Forelimb muscle (tissue), 1 donor: ENCODE measurements at regions not wholly inside any gene's neighbourhood (a gene's known extent, or its start where the extent isn't known, plus 50 kb on each side); places are given as distances from the start of the nearest gene placed in this dataset.
A peak's percentile ranks its signal among the peaks of the same experiment; 100 is the strongest.
"Not testable (repeated sequence)": the region's sequence is repeated elsewhere in the genome, so short reads cannot be mapped to it uniquely, and the experiment has no call there.

ENCODE experiments used
- DNase-seq: peaks from one replicate; pipeline ENCODE4 v3.0.0-alpha.2; 2013; ENCODE audit warnings: low read depth

DNA sequence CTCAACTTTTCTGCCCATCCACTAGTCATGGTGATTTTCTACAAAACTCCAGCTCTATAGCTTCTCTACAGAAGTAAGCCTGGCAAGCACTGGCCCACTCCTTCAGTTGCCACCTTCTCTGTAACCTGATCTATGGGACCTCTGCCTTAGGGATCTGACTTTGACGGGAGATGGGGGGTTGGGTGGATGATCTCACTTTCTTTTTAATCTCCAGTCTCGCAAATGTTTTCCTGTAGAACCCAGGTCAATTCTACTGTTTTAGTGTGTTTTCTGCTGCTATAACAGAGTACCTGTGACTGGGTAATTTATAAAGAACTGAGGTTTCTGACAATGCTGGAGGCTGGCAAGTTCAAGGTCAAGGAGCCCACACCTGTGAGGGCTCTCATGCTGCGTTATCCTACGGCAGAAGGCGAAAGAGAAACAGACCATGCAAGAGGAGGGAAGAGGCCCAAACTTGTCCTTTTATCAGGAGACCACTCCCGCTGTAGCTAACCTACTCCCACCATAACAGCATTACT lies 189.9 kb upstream of the THRB start:
- DNase-seq: no peak

DNA sequence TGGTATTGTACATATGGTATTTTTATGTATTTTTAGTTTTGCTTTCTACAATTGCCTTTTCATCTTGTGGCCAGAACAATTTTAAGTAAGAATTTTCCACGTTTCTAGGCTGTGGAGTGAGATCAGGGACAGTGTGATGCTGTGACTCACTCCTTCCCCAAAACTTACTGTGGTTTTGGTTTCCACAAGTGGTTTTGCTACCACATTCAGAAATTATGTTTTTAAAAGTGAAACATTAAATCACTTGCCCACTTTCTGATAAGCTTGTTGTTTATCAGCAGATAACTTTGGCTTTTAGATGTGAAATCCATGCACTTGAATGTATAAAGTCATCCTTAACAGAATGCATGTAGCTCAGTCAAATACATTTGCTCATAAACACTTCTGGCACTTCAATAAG lies 192.2 kb upstream of the THRB start:
- DNase-seq: no peak

GRCh38 chr3:24687671-24688070 lies 193.0 kb upstream of the THRB start:
- no peak for DNase-seq

- DNase-seq: no peak
Measured at GRCh38 chr3:24688446-24689148, 193.9 kb upstream of the THRB start.

DNA sequence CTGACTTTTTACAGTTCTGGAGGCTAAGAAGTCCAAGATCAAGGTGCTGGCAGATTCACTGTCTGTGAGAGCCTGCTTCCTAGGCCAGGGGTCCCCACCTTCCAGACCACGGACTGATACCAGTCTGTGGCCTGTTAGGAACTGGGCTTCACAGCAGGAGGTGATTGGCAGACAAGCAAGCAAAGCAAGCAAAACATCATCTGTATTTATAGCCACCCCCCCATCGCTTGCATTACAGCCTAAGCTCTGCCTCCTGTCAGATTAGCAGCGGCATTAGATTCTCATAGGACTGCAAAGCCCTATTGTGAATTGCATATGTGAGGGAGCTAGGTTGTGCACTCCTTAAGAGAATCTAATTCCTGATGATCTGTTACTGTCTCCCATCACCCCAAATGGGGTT lies 194.7 kb upstream of the THRB start:
- no peak for DNase-seq

GRCh38 chr3:24690777-24691176 lies 196.1 kb upstream of the THRB start:
- no peak for DNase-seq

- DNase-seq: not testable (repeated sequence)
Measured at GRCh38 chr3:24699078-24699477, 204.4 kb upstream of the THRB start.

DNA sequence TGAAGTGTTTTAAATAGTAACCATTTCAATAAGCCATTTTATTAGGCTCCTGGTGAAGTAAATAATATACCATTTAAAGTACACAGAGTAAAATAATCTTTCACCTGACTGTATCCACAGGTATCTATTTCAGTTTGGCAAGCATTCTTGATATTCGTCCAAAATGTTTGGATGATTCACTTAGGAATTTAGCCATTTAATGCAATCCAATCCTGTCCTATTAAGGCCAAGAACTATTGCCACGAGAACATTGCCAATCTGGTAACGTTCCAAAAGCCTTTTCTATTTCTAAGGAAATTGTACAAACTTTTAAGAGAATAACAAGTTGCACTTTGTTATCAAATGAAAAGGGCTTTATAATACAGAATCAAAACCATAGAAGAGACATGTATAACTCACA lies 209.8 kb upstream of the THRB start:
- no peak for DNase-seq

DNA sequence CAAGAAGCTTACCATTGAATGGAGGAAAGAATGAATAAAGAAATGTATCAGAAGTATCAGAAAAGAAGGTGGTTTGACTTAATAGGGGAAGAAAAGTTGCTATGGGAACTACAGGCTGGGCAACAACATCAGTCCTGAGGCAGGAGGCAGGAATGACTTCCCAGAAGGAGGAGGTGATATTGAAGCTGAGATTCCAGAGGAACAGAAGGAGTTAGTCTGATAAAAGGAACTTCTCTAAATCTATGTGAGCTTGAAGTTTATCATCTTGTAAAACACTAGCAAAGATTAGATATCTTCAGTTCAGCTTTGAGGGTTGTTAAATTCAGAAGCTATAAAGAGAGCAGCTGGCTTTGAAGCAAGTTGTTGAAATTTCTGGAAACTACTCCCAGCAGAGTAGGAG lies 213.3 kb upstream of the THRB start:
- DNase-seq: no peak

DNA sequence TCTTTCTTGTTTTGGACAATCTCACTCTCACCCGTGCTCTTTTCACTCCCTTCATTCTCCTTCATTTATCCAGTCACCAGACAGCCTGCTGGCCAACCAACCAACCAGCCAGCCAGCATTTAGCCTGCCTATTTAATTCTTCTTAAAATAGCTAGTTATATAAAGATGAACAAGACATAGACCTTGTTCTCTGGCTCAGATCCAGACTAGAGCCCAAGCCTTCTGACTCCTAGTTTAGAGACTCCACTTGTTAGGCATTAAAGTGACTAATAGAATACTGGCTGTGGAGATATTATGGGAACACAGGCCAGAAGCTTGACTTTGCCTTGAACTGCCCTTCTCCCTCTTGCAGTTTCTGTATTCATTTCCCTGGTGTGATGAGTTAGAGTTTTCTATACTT lies 215.3 kb upstream of the THRB start:
- no peak for DNase-seq

DNA sequence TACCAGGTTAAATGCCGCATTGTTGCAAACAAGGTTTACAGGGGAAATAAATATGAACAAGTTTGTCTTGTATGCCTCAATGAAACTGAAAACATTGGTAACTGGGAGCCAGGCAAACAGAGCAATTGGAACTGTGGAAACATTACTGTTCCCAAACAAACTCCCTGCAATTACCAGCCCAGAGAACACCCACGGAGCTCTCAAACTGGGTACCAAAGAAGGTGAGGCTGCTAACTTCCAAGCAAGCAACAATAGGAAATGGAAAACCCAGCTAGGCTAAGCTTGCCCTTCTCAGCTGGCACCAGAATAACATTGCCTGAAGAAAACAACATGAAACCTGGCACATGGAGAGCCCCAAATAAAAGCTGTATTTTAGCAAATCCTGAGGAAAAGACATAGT lies 218.9 kb upstream of the THRB start:
- DNase-seq: no peak

GRCh38 chr3:24714436-24714835 lies 219.8 kb upstream of the THRB start:
- DNase-seq: no peak

- no peak for DNase-seq
Measured at GRCh38 chr3:24715171-24715792, 220.6 kb upstream of the THRB start.

GRCh38 chr3:24722087-24722486 lies 227.4 kb upstream of the THRB start:
- no peak for DNase-seq

DNA sequence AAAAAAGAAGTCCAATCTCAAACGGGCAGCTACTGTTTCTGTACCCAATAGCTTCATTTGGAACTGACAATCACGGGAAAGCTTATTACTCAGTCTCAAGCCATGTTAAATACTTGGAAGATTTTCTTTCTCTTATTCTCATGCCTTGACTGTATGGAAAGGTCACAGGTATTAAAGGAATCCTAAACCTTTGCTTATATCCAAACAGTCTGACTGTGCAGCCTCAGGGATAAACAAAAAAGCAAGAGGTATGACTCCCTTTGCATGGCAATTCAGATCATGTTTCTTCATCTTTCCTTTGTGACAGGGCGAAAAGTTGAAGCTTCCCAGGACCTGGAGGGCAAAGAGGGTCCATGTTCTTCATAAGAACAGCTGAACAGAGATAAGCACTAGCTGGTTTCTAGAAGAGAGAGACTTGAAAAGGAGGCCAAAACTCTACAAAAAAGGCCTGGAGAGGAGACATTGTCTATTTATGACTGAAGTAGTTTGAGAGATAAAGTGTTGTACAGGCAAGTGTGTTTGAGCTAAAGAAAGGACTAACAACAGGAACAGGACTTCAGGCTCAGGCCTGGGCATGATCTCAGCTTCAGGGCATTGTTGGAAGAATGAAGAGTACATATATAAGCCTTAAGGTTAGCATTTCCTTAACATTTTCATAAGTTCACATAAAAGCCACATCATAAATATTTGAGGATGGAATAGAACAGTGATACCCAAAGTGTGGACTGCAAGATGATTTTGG lies 231.0 kb upstream of the THRB start:
- no peak for DNase-seq

GRCh38 chr3:24726423-24726822 lies 231.8 kb upstream of the THRB start:
- DNase-seq: no peak

DNA sequence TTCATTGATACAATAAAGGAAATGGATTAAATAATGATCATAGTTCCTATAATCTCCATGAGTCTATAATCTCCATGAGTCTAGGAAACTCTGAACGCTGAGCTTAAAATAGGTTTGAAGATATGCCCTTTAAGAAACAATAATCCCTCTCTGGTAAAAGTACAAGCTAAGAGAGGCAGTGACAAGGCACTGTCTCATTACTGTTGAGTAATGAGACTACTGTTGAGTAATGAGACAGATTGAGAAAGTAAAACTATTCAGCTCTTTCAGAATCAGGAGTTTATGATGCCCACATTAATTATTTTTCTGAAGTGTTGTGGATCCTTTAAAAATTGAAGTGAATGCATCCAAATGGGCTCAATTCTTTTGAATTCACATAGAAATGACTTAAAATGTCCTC lies 235.5 kb upstream of the THRB start:
- no peak for DNase-seq

DNA sequence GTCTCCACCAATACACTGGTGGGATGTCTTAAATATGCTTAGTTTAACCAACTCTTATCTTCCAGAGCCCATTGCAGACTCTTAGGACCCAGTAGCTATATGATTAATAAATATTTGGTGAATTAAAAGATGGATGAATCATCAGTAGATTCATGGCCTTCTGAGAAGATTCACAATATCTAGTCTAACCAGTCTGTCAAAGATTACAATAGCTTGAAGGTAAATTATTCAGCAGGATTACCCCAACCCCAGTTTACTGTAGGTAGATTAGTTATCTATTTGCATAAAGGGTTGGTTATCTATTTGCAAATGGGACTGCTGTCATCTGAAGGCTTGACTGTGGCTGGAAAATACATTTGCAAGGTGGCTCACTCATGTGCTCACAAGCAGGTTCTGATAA lies 239.4 kb upstream of the THRB start:
- DNase-seq: no peak

GRCh38 chr3:24736701-24737100 lies 242.1 kb upstream of the THRB start:
- peak; percentile 22 for DNase-seq

DNA sequence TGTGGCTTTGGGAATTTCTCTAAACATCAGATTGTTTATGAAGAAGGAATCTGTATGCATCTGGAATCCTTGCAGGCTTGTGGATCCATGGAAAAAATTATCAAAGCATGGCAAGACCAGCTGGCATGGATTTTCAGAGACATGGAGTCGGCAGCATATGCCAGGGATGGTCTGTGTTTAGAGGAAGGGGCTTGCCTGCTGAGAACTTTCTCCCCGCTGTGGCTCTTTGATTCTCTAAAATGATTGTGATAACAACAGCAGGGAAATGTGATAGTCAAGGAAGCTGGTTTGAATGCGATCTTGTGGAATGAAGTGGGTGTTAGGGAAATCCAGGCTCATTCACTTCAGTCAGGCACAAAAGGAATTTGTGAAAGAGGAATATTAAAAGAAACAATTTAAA lies 245.7 kb upstream of the THRB start:
- DNase-seq: no peak

GRCh38 chr3:24741506-24741905 lies 246.9 kb upstream of the THRB start:
- no peak for DNase-seq

- DNase-seq: no peak
Measured at GRCh38 chr3:24748520-24748919, 253.9 kb upstream of the THRB start.

DNA sequence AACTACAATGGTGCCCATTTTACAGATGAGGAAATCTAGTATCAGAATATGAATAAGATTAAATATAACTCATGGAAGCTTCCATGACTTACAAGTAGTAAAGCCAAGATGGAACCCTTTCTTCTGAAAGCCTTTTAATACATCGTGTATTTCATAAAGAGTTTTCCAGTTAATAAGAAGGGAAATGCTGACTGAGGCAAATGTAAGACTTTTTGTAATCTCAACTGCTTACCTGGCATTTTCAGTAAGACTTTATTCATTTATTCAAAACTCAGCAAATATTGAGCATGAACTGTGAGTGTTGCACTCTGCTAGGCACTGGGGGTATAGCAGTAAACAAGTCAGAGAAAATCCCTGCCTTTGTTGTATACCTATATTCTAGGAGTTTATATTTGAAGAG lies 256.4 kb upstream of the THRB start:
- DNase-seq: no peak
